ENCODE measurements at regions not wholly inside any gene's neighbourhood (a gene's known extent, or its start where the extent isn't known, plus 50 kb on each side); places are given as distances from the start of the nearest gene placed in this dataset.

DNA sequence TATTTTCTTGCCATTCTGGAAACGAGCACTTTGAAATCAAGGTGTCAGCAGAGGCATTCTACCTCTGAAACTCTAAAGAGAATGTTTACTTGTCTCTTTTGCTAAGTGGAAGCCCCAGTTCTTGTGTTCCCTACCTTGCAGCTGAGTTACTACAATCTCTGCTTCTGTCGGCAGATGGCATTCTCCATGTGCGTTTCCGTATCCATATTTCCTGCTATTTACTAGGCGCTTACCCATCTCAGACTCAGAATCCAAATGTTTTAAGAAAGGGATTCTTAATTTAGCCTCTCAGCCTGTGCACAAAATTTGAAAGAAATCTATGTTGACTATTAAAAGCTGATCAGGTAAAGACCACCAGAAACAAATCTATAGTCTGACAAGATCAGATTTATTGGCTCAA lies 221.3 kb upstream of the FTMT start (continued):
- TF ChIP-seq, protein P1, sequence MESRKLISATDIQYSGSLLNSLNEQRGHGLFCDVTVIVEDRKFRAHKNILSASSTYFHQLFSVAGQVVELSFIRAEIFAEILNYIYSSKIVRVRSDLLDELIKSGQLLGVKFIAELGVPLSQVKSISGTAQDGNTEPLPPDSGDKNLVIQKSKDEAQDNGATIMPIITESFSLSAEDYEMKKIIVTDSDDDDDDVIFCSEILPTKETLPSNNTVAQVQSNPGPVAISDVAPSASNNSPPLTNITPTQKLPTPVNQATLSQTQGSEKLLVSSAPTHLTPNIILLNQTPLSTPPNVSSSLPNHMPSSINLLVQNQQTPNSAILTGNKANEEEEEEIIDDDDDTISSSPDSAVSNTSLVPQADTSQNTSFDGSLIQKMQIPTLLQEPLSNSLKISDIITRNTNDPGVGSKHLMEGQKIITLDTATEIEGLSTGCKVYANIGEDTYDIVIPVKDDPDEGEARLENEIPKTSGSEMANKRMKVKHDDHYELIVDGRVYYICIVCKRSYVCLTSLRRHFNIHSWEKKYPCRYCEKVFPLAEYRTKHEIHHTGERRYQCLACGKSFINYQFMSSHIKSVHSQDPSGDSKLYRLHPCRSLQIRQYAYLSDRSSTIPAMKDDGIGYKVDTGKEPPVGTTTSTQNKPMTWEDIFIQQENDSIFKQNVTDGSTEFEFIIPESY (IDR thresholded peaks at IDR 0.05; ENCODE audit: extremely low read depth, insufficient replicate concordance, low read length) = no peak
- TF ChIP-seq TCF7L2 (IDR thresholded peaks at IDR 0.05; ENCODE audit: borderline replicate concordance, extremely low read depth, insufficient read depth, insufficient read length) (no peak), EGR1 (IDR thresholded peaks at IDR 0.05; ENCODE audit: low read depth) (no peak)

DNA sequence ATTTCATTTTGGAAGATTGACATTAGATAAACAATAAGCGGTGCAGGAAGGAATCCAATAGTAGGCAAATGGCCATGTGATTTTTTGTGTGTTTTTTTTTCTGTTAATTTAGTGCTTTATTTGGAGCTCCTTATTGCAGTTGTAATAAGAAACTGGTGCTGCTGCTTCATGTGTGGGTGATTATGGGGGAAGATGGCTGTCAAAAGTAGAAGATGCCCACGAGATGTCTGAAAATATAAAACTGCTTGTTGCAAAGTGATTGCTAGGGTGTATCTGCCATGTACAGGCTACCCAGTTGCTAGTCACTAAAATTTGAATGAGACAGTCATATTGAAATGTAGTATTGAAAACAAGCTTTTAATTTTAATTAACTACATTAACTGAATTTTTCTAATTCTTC lies 216.7 kb upstream of the FTMT start:
- no peaks in the 10 kb centered on the region for H4K20me1 ChIP-seq (ENCODE audit: insufficient read depth)
- ATAC-seq (no peak), DNase-seq (ENCODE audit: low read depth, low spot score) (no peak)
- H3K9me2 ChIP-seq (ENCODE audit: insufficient read depth) = no peaks in the 10 kb centered on the region
- intact Hi-C loops (cut with micrococcal nuclease) = no loop called here
- no peak overlapping the region for H3K27ac ChIP-seq (ENCODE audit: low read depth, low read length)
- no peak overlapping the region for H2AFZ ChIP-seq (ENCODE audit: low read depth, low read length, poor library complexity, severe bottlenecking)
- H3K36me3 ChIP-seq (ENCODE audit: control insufficient read depth in 1 of 2, insufficient read depth in 2 of 2, low read length in 2 of 2) = no peaks in the 10 kb centered on the region
- POLR2A ChIA-PET = no interaction called here
- no peaks in the 10 kb centered on the region for H3K27me3 ChIP-seq (ENCODE audit: insufficient read depth, low read length)
- no TSS peak for BruUV-seq (replicated peaks)
- no peaks in the 10 kb centered on the region for H3K4me1 ChIP-seq (ENCODE audit: control insufficient read depth in 1 of 2, insufficient read depth in 2 of 2, low read length in 2 of 2)
- H3K9ac ChIP-seq (ENCODE audit: low read length) = no peak overlapping the region
- no peak overlapping the region for H3K4me2 ChIP-seq (ENCODE audit: low read length)
- TF ChIP-seq EZH2phosphoT487 (IDR thresholded peaks at IDR 0.05; ENCODE audit: borderline replicate concordance) (no peak), ELF1 (IDR thresholded peaks at IDR 0.05; ENCODE audit: borderline replicate concordance, low read depth) (no peak), SRF (IDR thresholded peaks at IDR 0.05; ENCODE audit: low read depth) (no peak), POLR2A (IDR thresholded peaks at IDR 0.05; ENCODE audit: borderline replicate concordance, extremely low read depth, insufficient read depth, insufficient read length) (no peak), SP1 (IDR thresholded peaks at IDR 0.05; ENCODE audit: low read depth) (no peak), CEBPB (IDR thresholded peaks at IDR 0.05; ENCODE audit: low read depth) (no peak), TCF7L2 (IDR thresholded peaks at IDR 0.05; ENCODE audit: borderline replicate concordance, extremely low read depth, insufficient read depth, insufficient read length) (no peak), EZH2 (IDR thresholded peaks at IDR 0.05) (no peak), JUND (IDR thresholded peaks at IDR 0.05) (no peak), YY1 (IDR thresholded peaks at IDR 0.05; ENCODE audit: extremely low read depth, insufficient replicate concordance, low read depth, low read length) (no peak)
- TF ChIP-seq, protein P2, sequence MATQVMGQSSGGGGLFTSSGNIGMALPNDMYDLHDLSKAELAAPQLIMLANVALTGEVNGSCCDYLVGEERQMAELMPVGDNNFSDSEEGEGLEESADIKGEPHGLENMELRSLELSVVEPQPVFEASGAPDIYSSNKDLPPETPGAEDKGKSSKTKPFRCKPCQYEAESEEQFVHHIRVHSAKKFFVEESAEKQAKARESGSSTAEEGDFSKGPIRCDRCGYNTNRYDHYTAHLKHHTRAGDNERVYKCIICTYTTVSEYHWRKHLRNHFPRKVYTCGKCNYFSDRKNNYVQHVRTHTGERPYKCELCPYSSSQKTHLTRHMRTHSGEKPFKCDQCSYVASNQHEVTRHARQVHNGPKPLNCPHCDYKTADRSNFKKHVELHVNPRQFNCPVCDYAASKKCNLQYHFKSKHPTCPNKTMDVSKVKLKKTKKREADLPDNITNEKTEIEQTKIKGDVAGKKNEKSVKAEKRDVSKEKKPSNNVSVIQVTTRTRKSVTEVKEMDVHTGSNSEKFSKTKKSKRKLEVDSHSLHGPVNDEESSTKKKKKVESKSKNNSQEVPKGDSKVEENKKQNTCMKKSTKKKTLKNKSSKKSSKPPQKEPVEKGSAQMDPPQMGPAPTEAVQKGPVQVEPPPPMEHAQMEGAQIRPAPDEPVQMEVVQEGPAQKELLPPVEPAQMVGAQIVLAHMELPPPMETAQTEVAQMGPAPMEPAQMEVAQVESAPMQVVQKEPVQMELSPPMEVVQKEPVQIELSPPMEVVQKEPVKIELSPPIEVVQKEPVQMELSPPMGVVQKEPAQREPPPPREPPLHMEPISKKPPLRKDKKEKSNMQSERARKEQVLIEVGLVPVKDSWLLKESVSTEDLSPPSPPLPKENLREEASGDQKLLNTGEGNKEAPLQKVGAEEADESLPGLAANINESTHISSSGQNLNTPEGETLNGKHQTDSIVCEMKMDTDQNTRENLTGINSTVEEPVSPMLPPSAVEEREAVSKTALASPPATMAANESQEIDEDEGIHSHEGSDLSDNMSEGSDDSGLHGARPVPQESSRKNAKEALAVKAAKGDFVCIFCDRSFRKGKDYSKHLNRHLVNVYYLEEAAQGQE (IDR thresholded peaks at IDR 0.05; ENCODE audit: low read depth) = no peak
- TF ChIP-seq, protein P3, sequence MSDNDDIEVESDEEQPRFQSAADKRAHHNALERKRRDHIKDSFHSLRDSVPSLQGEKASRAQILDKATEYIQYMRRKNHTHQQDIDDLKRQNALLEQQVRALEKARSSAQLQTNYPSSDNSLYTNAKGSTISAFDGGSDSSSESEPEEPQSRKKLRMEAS (IDR thresholded peaks at IDR 0.05) = no peak
- TF ChIP-seq, protein P4, sequence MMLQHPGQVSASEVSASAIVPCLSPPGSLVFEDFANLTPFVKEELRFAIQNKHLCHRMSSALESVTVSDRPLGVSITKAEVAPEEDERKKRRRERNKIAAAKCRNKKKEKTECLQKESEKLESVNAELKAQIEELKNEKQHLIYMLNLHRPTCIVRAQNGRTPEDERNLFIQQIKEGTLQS (IDR thresholded peaks at IDR 0.05) = no peak
- TF ChIP-seq, protein P1 (IDR thresholded peaks at IDR 0.05; ENCODE audit: extremely low read depth, insufficient replicate concordance, low read length) = no peak
- no peaks in the 10 kb centered on the region for H3K9me3 ChIP-seq (ENCODE audit: control insufficient read depth in 1 of 2, insufficient read depth in 1 of 2, low read depth in 1 of 2, low read length in 2 of 2)
- RAD21 ChIA-PET (ENCODE audit: low non-redundant PET in 1 of 2, low total read pairs in 2 of 2, uncharacterized antibody in 2 of 2, unreplicated experiment in 2 of 2) = no interaction called here
- no peak overlapping the region for H3K4me3 ChIP-seq (replicated peaks in 1 of 2; ENCODE audit: low read depth in 1 of 2, low read length in 2 of 2)
- no peaks in the 10 kb centered on the region for H3K79me2 ChIP-seq (ENCODE audit: insufficient read depth, low read length)
- CTCF ChIA-PET = no interaction called here

Measured in HCT116 (cell line).